Panc1 (cell line): ENCODE measurements at regions not wholly inside any gene's neighbourhood (a gene's known extent, or its start where the extent isn't known, plus 50 kb on each side); places are given as distances from the start of the nearest gene placed in this dataset.
A peak's percentile ranks its signal among the peaks of the same experiment; 100 is the strongest.

Source experiments
- ATAC-seq: fragments of 200-7000 bp; cut with Tn5 transposase; 2 replicates; pipeline ENCODE4 v1.9.1; 2020; ENCODE audit warnings: mild to moderate bottlenecking, moderate library complexity
- BruUV-seq: library from RNA; stranded (reverse); fragments of 400-500 nt; replicated peaks from 2 replicates; lab custom pipeline; 2021; lab: Mats Ljungman, UMichigan
- CTCF ChIA-PET: fragments of 300-600 bp; sonication (Branson Sonifier 250); formaldehyde crosslinking; loops from one replicate; lab custom pipeline; 2022; ENCODE audit warnings: antibody characterized with exemption; lab: Charles Lee
- POLR2A ChIA-PET: fragments of 300-600 bp; sonication (Branson Sonifier 250); formaldehyde crosslinking; loops from one replicate; lab custom pipeline; 2022; ENCODE audit warnings: antibody characterized with exemption; lab: Charles Lee
- DNase-seq: peaks from one replicate; pipeline ENCODE4 v3.0.0-alpha.2; 2010; ENCODE audit warnings: low read depth, low spot score
- H3K27ac ChIP-seq: 2 replicates; pipeline ENCODE4 v1.5.1; 2011; ENCODE audit warnings: mild to moderate bottlenecking, low read length, inconsistent platforms
- H3K27me3 ChIP-seq: fragments of 200-500 bp; sonication (Bioruptor generic); 2 replicates; pipeline ENCODE4 v1.6.0; 2014; ENCODE audit warnings: low read length, inconsistent platforms; ENCODE audit not compliant: control insufficient read depth, insufficient read depth
- H3K36me3 ChIP-seq: fragments of 200-500 bp; sonication (Bioruptor generic); 2 replicates; pipeline ENCODE4 v1.5.1; 2014; ENCODE audit warnings: inconsistent platforms, mild to moderate bottlenecking, low read length, moderate library complexity; ENCODE audit not compliant: control insufficient read depth, insufficient read depth
- H3K4me1 ChIP-seq: 2 replicates; pipeline ENCODE4 v1.5.1; 2011; ENCODE audit warnings: inconsistent platforms, mild to moderate bottlenecking, low read length, moderate library complexity; ENCODE audit not compliant: control insufficient read depth, insufficient read depth
- H3K4me3 ChIP-seq, 2 experiments: 2 replicates each; pipeline ENCODE4 v1.5.1; 2011 to 2012; ENCODE audit warnings: low read depth in 2 of 2, low read length in 2 of 2, mild to moderate bottlenecking in 2 of 2, inconsistent platforms in 1 of 2, moderate library complexity in 1 of 2
- H3K9me3 ChIP-seq: fragments of 200-500 bp; sonication (Bioruptor generic); 2 replicates; pipeline ENCODE4 v1.5.1; 2014; ENCODE audit warnings: low read depth, mild to moderate bottlenecking, inconsistent platforms, low read length, moderate library complexity; ENCODE audit not compliant: control insufficient read depth, insufficient read depth
- POLR2AphosphoS5 ChIP-seq: IDR thresholded peaks from 2 replicates; pipeline ENCODE4 v1.6.1; 2012; ENCODE audit warnings: mild to moderate bottlenecking, low read depth, low read length, moderate library complexity
- SIN3A ChIP-seq: IDR thresholded peaks from 2 replicates; pipeline ENCODE4 v1.6.1; 2012; ENCODE audit warnings: low read depth, mild to moderate bottlenecking, low read length, moderate library complexity, borderline replicate concordance; ENCODE audit not compliant: insufficient read depth
- TCF7L2 ChIP-seq: IDR thresholded peaks from 2 replicates; pipeline ENCODE4 v1.6.1; 2011; ENCODE audit warnings: mild to moderate bottlenecking, low read depth, low read length, inconsistent platforms
- in situ Hi-C: cut with HindIII; loops from 2 replicates; pipeline ENCODE4 v1.10.0; 2016; ENCODE audit warnings: low sequenced_read_pairs, low pct_unique_long_range_greater_than_20kb
- intact Hi-C: fragments of 100-400 bp; cut with micrococcal nuclease; formaldehyde crosslinking; loops from one replicate; pipeline ENCODE4 v1.10.0; 2022; ENCODE audit not compliant: unreplicated experiment
- TF ChIP-seq, protein P1 (sequence below): fragments of 450-650 bp; IDR thresholded peaks from 2 replicates; pipeline ENCODE4 v1.5.1; 2017; ENCODE audit warnings: mild to moderate bottlenecking
- TF ChIP-seq, protein P2 (sequence below), 2 experiments: IDR thresholded peaks; 2 replicates each; pipeline ENCODE4 v1.6.1; 2011 to 2012; ENCODE audit warnings: low read depth in 2 of 2, control low read depth in 1 of 2, low read length in 1 of 2, mild to moderate bottlenecking in 1 of 2, moderate library complexity in 1 of 2; ENCODE audit not compliant: insufficient read depth in 1 of 2

DNA sequence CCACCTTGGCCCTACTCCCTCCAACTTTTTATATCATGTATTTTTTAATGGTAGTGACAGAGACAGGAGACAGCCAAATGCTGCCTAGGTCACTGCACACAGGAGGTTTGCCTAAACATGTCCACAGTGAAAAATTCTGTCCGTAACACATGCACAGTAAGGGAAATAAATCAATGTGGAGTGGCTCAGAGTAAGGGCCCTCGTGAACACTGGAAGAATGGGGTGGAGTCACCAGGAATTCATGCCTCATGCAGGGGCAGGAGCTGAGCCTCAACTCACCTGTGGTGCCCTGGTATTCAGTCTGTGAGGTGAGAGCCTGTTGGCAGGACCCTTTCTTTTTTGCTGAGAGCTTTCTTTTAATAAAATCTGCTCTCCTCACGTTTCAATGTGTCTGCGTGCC lies 289.1 kb downstream of the TGFB2 start:
- intact Hi-C loops (no loop called here), in situ Hi-C loops (no loop called here)
- no peak for DNase-seq
- no peak overlapping the region; the same call in 1 of the 2 replicates for H3K27ac ChIP-seq
- TF ChIP-seq SIN3A (no peak), TCF7L2 (no peak), POLR2AphosphoS5 (no peak)
- TF ChIP-seq, protein P1, sequence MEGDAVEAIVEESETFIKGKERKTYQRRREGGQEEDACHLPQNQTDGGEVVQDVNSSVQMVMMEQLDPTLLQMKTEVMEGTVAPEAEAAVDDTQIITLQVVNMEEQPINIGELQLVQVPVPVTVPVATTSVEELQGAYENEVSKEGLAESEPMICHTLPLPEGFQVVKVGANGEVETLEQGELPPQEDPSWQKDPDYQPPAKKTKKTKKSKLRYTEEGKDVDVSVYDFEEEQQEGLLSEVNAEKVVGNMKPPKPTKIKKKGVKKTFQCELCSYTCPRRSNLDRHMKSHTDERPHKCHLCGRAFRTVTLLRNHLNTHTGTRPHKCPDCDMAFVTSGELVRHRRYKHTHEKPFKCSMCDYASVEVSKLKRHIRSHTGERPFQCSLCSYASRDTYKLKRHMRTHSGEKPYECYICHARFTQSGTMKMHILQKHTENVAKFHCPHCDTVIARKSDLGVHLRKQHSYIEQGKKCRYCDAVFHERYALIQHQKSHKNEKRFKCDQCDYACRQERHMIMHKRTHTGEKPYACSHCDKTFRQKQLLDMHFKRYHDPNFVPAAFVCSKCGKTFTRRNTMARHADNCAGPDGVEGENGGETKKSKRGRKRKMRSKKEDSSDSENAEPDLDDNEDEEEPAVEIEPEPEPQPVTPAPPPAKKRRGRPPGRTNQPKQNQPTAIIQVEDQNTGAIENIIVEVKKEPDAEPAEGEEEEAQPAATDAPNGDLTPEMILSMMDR, result no peak
- TF ChIP-seq, protein P2, sequence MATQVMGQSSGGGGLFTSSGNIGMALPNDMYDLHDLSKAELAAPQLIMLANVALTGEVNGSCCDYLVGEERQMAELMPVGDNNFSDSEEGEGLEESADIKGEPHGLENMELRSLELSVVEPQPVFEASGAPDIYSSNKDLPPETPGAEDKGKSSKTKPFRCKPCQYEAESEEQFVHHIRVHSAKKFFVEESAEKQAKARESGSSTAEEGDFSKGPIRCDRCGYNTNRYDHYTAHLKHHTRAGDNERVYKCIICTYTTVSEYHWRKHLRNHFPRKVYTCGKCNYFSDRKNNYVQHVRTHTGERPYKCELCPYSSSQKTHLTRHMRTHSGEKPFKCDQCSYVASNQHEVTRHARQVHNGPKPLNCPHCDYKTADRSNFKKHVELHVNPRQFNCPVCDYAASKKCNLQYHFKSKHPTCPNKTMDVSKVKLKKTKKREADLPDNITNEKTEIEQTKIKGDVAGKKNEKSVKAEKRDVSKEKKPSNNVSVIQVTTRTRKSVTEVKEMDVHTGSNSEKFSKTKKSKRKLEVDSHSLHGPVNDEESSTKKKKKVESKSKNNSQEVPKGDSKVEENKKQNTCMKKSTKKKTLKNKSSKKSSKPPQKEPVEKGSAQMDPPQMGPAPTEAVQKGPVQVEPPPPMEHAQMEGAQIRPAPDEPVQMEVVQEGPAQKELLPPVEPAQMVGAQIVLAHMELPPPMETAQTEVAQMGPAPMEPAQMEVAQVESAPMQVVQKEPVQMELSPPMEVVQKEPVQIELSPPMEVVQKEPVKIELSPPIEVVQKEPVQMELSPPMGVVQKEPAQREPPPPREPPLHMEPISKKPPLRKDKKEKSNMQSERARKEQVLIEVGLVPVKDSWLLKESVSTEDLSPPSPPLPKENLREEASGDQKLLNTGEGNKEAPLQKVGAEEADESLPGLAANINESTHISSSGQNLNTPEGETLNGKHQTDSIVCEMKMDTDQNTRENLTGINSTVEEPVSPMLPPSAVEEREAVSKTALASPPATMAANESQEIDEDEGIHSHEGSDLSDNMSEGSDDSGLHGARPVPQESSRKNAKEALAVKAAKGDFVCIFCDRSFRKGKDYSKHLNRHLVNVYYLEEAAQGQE (IDR thresholded peaks at IDR 0.05; ENCODE audit: insufficient read depth in 1 of 2, low read depth in 2 of 2, low read length in 1 of 2), result no peak
- no peak overlapping the region for H3K4me3 ChIP-seq
- CTCF ChIA-PET, result no interaction called here
- no peaks in the 10 kb centered on the region for H3K36me3 ChIP-seq
- no TSS peak for BruUV-seq
- no peaks in the 10 kb centered on the region for H3K4me1 ChIP-seq
- ATAC-seq, result no peak
- POLR2A ChIA-PET, result no interaction called here
- no peaks in the 10 kb centered on the region for H3K9me3 ChIP-seq
- H3K27me3 ChIP-seq, result no peaks in the 10 kb centered on the region

DNA sequence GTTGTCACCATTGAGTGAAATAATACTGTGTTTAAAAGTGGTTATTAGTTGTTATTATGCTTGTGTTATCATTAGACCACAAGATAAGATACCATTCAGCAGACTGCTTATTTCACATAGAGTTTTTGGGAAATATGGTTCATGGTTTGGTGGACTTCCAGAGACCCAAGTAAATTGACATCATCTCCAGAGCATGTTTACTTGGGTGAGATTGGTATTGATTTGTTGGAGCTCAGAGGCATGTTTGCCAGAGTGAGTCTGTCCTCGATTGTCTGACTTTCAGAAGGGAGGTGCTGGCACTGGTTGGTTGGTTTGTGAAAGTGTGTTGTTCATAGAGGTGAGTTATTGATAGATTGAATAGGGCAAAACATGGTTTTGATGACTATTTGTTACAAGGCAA lies 291.4 kb downstream of the TGFB2 start:
- CTCF ChIA-PET, result no interaction called here
- Histone ChIP-seq H3K4me3 (no peak overlapping the region), H3K27me3 (no peaks in the 10 kb centered on the region), H3K9me3 (no peaks in the 10 kb centered on the region), H3K36me3 (no peaks in the 10 kb centered on the region), H3K4me1 (no peaks in the 10 kb centered on the region), H3K27ac (peak overlapping the region; percentile 0; the same call in 1 of the 2 replicates)
- intact Hi-C loops, result no loop called here
- DNase-seq, result no peak
- POLR2A ChIA-PET, result no interaction called here
- no TSS peak for BruUV-seq
- TF ChIP-seq TCF7L2, result no peak
- TF ChIP-seq POLR2AphosphoS5, result no peak
- TF ChIP-seq, protein P1, result no peak
- TF ChIP-seq SIN3A, result no peak
- TF ChIP-seq, protein P2 (IDR thresholded peaks at IDR 0.05; ENCODE audit: insufficient read depth in 1 of 2, low read depth in 2 of 2, low read length in 1 of 2), result no peak
- ATAC-seq, result no peak
- in situ Hi-C loops, result no loop called here
